OCI-LY7 (cell line): ENCODE measurements at regions not wholly inside any gene's neighbourhood (a gene's known extent, or its start where the extent isn't known, plus 50 kb on each side); places are given as distances from the start of the nearest gene placed in this dataset.

Experiments
- BruUV-seq: library from RNA; stranded (reverse); fragments of 400-500 nt; replicated peaks from 2 replicates; lab custom pipeline; 2021; lab: Mats Ljungman, UMichigan
- CTCF ChIA-PET: fragments of 300-600 bp; sonication (Branson Sonifier 250); formaldehyde crosslinking; loops from one replicate; lab custom pipeline; 2022; ENCODE audit warnings: antibody characterized with exemption; ENCODE audit not compliant: unreplicated experiment; lab: Charles Lee
- POLR2A ChIA-PET: fragments of 300-600 bp; sonication (Branson Sonifier 250); formaldehyde crosslinking; loops from one replicate; lab custom pipeline; 2022; ENCODE audit warnings: antibody characterized with exemption; lab: Charles Lee
- DNase-seq: peaks from one replicate; pipeline ENCODE4 v3.0.0-alpha.2; 2015; ENCODE audit warnings: low spot score
- H2AFZ ChIP-seq: fragments of 200-600 bp; sonication (generic), shearing (Covaris generic); 2 replicates; pipeline ENCODE4 v1.6.1; 2014; ENCODE audit warnings: mild to moderate bottlenecking, antibody characterized with exemption, low read length, moderate library complexity
- H3K27ac ChIP-seq: fragments of 200-600 bp; sonication (generic); 2 replicates; pipeline ENCODE4 v1.5.1; 2014; ENCODE audit warnings: mixed run types, low read depth, mild to moderate bottlenecking, moderate library complexity, low read length, inconsistent platforms; ENCODE audit not compliant: poor library complexity, severe bottlenecking
- H3K36me3 ChIP-seq: fragments of 200-600 bp; sonication (generic); 2 replicates; pipeline ENCODE4 v1.6.1; 2014; ENCODE audit warnings: mild to moderate bottlenecking, antibody characterized with exemption, low read length, moderate library complexity, mixed read lengths; ENCODE audit not compliant: insufficient read depth
- H3K4me1 ChIP-seq: fragments of 200-600 bp; sonication (generic); 2 replicates; pipeline ENCODE4 v1.5.1; 2014; ENCODE audit warnings: mild to moderate bottlenecking, low read length; ENCODE audit not compliant: insufficient read depth, poor library complexity, severe bottlenecking
- H3K4me2 ChIP-seq: fragments of 200-600 bp; sonication (generic); 2 replicates; pipeline ENCODE4 v1.6.1; 2014; ENCODE audit warnings: mild to moderate bottlenecking, low read length
- H3K4me3 ChIP-seq: fragments of 200-600 bp; sonication (generic); 2 replicates; pipeline ENCODE4 v1.5.1; 2014; ENCODE audit warnings: mild to moderate bottlenecking, low read depth, low read length; ENCODE audit not compliant: poor library complexity, severe bottlenecking
- H3K79me2 ChIP-seq: fragments of 200-600 bp; sonication (generic); 2 replicates; pipeline ENCODE4 v1.6.1; 2016; ENCODE audit warnings: low read depth, mild to moderate bottlenecking, low read length, moderate library complexity, mixed read lengths; ENCODE audit not compliant: insufficient read depth
- H3K9me2 ChIP-seq: fragments of 200-600 bp; sonication (generic); 2 replicates; pipeline ENCODE4 v1.6.1; 2016; ENCODE audit warnings: mild to moderate bottlenecking, low read length, mixed read lengths; ENCODE audit not compliant: insufficient read depth
- H3K9me3 ChIP-seq: fragments of 200-600 bp; sonication (generic); 2 replicates; pipeline ENCODE4 v1.6.1; 2014; ENCODE audit warnings: mild to moderate bottlenecking, mixed run types, low read length, mixed read lengths
- H4K20me1 ChIP-seq: fragments of 200-600 bp; sonication (generic); 2 replicates; pipeline ENCODE4 v1.6.1; 2014; ENCODE audit warnings: mild to moderate bottlenecking, antibody characterized with exemption, low read length, moderate library complexity, mixed read lengths; ENCODE audit not compliant: insufficient read depth
- EZH2phosphoT487 ChIP-seq: fragments of 200-600 bp; sonication (generic); IDR thresholded peaks from 2 replicates; pipeline ENCODE4 v1.6.1; 2018; ENCODE audit warnings: low read depth, borderline replicate concordance, mild to moderate bottlenecking, mixed run types, antibody characterized with exemption, low read length, moderate library complexity, mixed read lengths
- intact Hi-C: fragments of 100-400 bp; cut with micrococcal nuclease; formaldehyde crosslinking; loops from one replicate; pipeline ENCODE4 v1.10.0; 2022; ENCODE audit not compliant: unreplicated experiment
- TF ChIP-seq, protein P1 (sequence below): fragments of 200-600 bp; sonication (generic); conservative IDR thresholded peaks from 2 replicates; pipeline ENCODE4 v1.5.1; 2014; ENCODE audit warnings: mild to moderate bottlenecking, antibody characterized with exemption, low read length, moderate library complexity, mixed read lengths

DNA sequence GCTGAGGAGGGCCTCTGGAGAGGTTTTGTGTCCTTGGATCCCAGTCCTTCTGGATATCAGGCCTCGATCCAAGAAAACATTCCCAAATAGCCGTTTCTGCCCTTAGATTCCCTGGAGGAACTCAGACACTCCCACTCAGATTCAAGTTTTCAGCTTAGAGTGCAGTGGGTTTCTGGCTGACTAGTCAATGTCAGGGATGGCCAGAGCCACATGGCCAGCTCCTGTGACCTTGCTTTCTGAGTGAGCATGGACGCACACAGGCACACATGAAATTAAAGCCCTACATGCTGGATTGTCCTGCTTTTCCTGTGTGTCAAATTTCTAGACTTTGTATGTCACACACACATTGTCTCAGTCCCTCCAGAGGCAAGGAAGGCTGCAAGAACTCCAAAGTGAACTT is 86.2 kb downstream of the TNFAIP2 start:
- no peaks in the 10 kb centered on the region for H3K79me2 ChIP-seq
- CTCF ChIA-PET, result no interaction called here

GRCh38 chr14:103213331-103213730 is 90.1 kb downstream of the TNFAIP2 start:
- ChIA-PET POLR2A (no interaction called here), CTCF (no interaction called here)
- DNase-seq, result no peak
- intact Hi-C loops, result no loop called here
- no peak overlapping the region for H3K4me2 ChIP-seq
- no peaks in the 10 kb centered on the region for H3K4me1 ChIP-seq
- no peaks in the 10 kb centered on the region for H3K9me3 ChIP-seq
- H3K79me2 ChIP-seq, result no peaks in the 10 kb centered on the region
- H3K4me3 ChIP-seq, result no peak overlapping the region
- no TSS peak for BruUV-seq
- H4K20me1 ChIP-seq, result no peaks in the 10 kb centered on the region
- TF ChIP-seq EZH2phosphoT487, result no peak
- TF ChIP-seq, protein P1, sequence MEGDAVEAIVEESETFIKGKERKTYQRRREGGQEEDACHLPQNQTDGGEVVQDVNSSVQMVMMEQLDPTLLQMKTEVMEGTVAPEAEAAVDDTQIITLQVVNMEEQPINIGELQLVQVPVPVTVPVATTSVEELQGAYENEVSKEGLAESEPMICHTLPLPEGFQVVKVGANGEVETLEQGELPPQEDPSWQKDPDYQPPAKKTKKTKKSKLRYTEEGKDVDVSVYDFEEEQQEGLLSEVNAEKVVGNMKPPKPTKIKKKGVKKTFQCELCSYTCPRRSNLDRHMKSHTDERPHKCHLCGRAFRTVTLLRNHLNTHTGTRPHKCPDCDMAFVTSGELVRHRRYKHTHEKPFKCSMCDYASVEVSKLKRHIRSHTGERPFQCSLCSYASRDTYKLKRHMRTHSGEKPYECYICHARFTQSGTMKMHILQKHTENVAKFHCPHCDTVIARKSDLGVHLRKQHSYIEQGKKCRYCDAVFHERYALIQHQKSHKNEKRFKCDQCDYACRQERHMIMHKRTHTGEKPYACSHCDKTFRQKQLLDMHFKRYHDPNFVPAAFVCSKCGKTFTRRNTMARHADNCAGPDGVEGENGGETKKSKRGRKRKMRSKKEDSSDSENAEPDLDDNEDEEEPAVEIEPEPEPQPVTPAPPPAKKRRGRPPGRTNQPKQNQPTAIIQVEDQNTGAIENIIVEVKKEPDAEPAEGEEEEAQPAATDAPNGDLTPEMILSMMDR, result no peak
- no peaks in the 10 kb centered on the region for H3K9me2 ChIP-seq
- H2AFZ ChIP-seq, result no peak overlapping the region
- no peak overlapping the region for H3K27ac ChIP-seq
- H3K36me3 ChIP-seq, result no peaks in the 10 kb centered on the region

More for the DNA sequence above, 86.2 kb downstream of the TNFAIP2 start:
- BruUV-seq, result no TSS peak
- no peak for DNase-seq
- no peak for TF ChIP-seq EZH2phosphoT487
- TF ChIP-seq, protein P1, result no peak
- no peaks in the 10 kb centered on the region for H3K9me2 ChIP-seq
- no peak overlapping the region for H2AFZ ChIP-seq
- H3K4me2 ChIP-seq, result no peak overlapping the region
- intact Hi-C loops, result no loop called here
- H3K36me3 ChIP-seq, result no peaks in the 10 kb centered on the region
- POLR2A ChIA-PET, result no interaction called here
- peaks cover 6% of the 10 kb centered on the region; the same call in 1 of the 2 replicates for H3K9me3 ChIP-seq
- no peak overlapping the region for H3K27ac ChIP-seq
- H4K20me1 ChIP-seq, result no peaks in the 10 kb centered on the region
- H3K4me1 ChIP-seq, result no peaks in the 10 kb centered on the region
- H3K4me3 ChIP-seq, result no peak overlapping the region

- Histone ChIP-seq H3K4me3 (no peak overlapping the region), H3K4me1 (no peaks in the 10 kb centered on the region), H3K9me3 (no peaks in the 10 kb centered on the region), H3K79me2 (no peaks in the 10 kb centered on the region), H3K4me2 (no peak overlapping the region), H2AFZ (no peak overlapping the region), H3K36me3 (no peaks in the 10 kb centered on the region), H3K27ac (no peak overlapping the region), H4K20me1 (no peaks in the 10 kb centered on the region), H3K9me2 (no peaks in the 10 kb centered on the region)
- no peak for DNase-seq
- POLR2A ChIA-PET, result interaction anchor here (0.5 kb wide), 1 partner anchor 752 kb away, joined by 3 read pairs; no protein-coding TSS in a partner anchor
- CTCF ChIA-PET, result no interaction called here
- intact Hi-C loops, result no loop called here
- TF ChIP-seq, protein P1, result no peak
- no peak for TF ChIP-seq EZH2phosphoT487
- BruUV-seq, result no TSS peak
Observed at GRCh38 chr14:103214461-103214958, 91.2 kb downstream of the TNFAIP2 start.
